AG20443 (cell line): ENCODE measurements at regions not wholly inside any gene's neighbourhood (a gene's known extent, or its start where the extent isn't known, plus 50 kb on each side); places are given as distances from the start of the nearest gene placed in this dataset.
"Not testable (repeated sequence)": the region's sequence is repeated elsewhere in the genome, so short reads cannot be mapped to it uniquely, and the experiment has no call there.

Source experiments
- DNase-seq: peaks from one replicate; pipeline ENCODE4 v3.0.0; 2012; ENCODE audit warnings: low spot score, mixed read lengths

DNA sequence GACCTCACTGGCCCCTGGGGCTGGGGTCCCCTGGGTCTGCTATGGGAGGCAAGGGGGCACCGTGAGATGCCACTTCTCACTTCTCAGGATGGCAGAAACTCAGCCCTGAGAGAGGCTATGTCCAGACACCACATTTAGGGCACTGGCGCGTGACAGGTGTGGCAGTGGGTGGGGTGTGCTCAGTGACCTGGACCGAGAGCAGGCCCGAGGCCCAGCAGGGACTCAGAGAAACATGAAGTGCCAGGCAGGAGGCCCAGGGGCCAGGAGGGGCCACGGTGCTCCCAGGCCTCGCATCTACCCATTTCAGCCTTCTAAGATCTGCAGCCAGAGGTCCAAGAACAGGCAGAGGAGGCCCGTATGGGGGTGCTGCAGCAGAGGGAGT is 214.9 kb upstream of the SGCG start:
- DNase-seq, result not testable (repeated sequence)

DNA sequence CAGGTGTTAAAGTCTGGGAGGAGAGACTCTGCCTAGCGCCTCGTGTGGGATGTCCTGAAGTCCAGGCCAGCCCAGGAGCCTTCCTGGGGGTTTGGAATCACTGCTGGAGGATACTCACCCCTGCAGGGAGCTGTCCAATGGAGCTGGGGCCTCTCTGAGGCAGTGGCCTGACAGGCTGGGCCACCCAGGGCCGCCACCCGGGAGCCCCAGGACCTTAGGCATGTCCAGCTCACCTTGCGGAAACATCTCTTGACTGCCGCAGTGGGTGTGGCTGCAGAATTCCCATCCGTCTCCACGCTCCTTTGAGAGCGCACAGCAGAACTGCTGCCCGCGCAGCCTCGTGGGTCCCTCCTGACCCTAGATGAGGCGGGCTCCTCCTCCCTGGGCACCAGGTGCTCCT is 214.0 kb upstream of the SGCG start:
- DNase-seq, result not testable (repeated sequence)

DNA sequence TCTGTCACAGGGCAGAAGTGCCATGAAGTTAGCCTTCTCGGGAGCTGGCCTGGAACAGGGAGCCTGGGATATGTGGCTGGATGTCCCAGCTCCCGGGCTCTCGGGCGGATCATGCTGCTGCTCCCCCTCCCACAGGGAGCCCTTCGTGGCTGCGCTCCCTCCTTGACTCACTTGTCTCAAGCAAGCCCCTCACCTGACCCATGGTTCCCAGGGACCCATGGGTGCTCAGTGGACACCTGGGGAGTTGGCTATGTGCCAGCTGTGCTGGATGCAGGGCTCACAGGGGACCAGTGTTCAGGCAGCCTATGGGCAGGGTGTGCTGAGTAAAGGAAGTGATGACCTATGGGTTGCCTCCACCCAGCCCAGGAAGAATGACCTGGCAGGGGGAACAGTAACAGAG is 213.1 kb upstream of the SGCG start:
- no peak for DNase-seq

DNA sequence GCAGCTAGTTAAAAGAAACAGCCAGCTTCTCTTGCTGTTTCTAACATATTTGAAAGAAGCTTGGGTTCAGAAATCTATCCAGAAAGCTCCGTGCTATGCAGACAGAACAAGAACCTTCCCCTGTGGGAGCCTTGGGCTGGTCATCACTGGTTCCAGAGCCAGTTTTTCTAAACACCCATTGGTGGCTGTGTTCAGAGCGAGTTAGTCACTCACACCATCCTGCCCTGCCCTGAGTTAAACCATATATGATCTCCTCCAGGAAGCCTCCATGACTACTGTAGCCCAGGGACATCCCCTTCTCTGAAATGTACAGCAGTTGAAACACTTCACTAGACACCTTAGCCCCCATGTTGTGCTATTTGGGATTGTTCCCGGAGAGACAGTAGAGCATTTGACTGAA is 200.8 kb upstream of the SGCG start:
- DNase-seq, result no peak

DNA sequence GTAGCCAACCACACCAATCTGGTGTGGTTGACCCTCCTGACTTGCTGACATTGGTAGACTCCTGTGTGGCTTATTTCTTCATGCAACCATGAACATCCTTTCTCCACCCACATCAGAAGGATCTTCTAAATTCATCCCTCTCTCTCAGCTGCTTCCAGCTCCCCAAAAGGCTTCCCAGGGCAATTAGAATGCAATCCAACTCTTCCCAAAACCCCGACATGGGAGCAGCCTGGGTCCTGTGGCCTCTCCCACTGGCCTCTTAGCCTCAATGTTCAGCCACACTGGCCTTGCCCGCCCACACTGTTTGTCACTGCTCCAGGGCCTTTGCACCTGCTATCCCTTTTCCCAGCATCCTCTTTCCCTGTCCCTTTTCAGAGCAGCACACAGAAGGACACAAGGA is 199.8 kb upstream of the SGCG start:
- DNase-seq, result no peak

DNA sequence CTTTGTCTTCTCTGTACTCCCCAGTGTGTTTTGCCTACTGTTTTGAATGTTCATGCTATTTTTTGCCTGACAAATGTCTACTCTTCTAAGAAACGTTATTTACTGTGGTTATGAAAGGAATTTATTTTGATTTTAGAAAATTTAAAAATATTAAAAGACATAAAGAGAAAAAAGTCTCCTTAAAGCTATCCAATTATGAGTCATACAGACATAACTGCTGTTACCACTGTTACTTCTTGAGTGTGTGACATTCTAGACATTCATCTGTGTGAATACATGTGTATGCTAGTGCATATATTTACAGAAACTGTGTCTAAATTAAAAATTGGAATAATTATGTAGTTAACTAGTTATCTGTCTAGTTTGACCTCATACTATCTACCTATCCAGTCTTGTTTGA is 187.6 kb upstream of the SGCG start:
- DNase-seq, result no peak

DNA sequence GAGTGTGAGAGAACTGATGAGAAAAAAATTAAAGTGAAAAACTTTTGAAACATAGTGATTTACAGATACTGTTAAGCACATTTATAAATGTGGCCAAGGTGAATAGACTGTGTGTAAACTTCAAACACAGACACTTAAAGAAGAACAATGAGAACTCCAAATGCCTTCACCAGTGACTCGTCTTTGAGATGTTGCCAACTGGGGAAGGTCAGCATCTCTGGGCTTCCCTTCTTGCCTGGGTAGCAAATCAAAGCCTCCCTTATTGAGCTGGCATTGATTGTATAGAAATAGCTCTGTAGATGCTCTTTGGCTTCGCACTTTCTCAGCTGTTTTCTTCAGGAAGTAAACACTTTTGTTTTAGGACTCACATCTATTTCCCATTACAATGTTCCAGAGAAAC is 177.3 kb upstream of the SGCG start:
- no peak for DNase-seq

DNA sequence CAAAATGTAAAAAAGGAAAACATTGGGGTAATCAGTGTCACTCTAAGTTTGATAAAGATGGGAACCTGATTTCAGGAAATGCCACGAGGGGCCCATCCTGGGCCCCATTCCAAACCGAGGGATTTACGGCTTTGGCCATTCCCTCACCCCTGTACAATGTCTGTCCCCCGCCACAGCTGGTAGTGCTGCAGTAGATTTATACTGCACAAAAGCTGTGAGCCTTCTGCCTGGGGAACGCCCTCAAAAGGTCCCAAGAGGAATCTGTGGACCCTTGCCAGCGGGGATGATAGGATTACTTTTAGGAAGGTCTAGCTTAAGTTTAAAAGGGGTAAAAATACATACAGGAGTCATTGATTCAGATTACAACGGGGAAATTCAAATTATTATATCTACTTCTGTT is 173.4 kb upstream of the SGCG start:
- no peak for DNase-seq

DNA sequence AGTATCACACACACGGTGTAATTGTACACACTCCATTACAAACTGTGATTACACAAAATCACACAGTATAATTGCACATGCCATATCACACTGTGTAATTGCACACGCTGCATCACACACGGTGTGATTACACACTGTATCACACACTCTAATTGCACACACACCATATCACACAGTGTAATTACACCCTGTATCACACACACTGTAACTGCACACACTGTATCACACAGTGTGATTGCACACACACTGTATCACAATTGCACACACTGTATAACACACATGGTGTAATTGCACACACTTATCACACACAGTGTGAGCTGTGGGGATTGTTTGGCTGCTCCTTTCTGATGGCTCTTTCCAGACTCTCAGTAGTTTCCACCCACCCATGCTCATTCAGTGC is 162.6 kb upstream of the SGCG start:
- no peak for DNase-seq

DNA sequence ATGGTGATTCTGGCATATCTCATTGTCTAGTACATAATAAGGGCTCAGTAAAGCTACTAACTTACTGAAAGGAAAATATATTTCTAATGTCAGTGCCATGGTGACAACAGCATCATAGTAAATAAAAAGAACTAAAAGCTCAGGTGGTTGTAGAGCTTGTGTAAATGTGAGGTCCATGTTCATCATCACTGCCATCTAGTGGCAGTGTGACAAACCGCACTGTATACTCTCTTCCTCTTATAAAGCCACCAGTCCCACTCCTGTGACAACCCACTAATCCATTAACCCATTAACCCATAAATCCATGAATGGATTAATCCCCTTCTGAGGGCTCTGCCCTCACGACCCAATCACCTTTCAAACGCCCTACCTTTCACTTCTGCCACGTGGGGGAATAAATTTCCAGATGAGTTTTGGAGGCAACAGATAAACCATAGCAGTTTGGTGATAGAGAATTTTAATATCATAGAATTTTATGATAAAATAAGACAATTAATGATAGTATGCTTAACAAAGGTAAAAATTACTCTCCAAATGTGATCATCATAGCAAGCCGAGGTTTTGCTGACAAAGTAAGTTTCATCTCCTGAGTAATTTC is 160.4 kb upstream of the SGCG start:
- DNase-seq, result peak; percentile 54

DNA sequence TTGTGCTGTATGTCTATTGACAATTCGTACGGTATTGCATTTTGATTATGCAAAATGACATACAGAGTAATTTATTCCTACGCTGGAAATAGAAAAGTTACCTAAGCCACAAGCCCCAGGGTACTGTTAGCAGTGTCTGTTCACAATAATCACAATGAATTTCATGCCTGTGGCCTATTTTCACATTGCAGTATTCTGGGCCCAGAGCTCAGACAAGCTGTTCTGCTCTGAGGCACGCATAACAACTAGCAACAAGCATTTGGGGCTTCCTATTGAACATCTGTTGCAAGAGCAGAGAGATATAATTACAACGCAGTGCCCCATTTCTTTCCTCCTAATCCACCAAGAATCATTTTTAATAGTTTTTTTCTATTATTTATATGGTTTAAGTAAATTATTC is 158.9 kb upstream of the SGCG start:
- DNase-seq, result no peak

DNA sequence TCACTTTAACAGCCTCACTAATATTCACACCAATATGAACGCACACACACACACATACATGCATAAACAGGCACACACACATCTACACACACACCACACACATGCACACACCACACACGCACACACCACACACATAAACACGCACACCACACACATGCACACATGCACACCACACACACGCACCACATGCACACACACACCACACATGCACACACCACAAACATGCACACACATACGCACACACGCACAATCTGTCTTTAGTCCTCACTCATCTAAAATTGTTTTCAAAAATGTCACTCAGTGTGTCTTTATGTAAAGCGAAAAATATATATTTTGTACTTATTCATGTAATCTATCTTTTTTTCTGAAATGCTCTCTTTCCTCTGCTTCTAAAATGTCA is 158.1 kb upstream of the SGCG start:
- DNase-seq, result no peak

DNA sequence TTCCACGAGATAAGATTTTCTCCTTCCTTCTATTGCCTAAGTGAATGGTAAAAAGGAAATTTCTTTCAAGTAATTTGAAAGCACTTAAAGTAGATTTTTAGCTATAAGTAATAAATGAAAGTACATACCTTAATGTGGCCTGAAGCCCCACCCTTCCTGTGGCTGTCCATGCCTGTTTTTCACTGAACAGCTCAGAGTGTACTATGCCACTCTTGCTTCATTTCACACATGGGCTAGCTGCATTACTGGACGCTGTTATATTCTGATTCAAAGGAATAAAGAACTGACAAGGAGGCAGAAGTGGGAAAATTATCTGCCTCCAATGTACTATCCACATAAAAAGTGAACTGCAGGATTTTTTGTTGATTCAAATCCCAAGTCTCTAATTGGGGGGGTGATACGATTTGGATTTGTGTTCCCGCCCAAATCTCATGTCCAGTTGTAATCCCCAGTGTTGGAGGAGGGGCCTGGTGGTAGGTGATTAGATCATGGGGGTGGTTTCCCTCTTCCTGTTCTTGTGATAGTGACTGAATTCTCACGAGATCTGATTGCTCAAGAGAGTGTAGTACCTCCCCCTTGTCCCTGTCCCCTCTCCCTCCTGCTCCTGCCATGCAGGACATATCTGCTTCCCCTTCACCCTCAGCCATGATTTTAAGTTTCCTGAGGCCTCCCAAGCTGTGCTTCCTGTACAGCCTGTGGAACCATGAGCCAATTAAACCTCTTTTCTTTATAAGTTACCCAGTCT is 154.7 kb upstream of the SGCG start:
- DNase-seq, result no peak

DNA sequence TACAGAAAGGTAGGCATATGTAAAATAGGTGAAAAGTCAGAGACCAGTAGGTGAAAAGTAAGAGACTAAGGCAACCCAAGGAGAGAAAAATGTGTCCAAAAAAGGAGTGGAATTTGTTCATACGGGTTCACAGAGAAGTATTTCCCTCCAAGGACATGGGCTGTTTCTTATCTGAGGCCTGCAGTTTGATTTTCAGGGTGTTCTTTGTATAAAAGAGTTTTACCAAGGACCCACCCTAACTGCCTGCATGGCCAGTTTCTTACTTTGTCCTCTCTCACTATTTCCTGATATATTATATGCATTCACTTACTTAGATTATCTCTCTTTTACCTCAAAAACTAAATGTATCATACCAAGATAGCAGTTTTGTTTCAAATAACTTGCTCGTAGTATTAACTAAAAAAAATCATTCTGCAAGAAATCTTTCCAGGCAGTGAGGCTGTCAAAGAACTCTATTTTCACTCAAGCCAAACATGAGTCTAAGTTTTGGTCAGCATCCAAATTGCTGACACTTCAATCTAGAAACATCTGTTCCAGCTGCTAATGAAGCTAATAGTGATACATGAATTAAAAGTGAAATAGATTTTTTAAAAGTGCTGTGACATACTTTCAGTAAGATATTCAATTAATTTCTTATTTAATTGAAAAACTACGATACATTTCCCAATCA is 141.4 kb upstream of the SGCG start:
- DNase-seq, result no peak

DNA sequence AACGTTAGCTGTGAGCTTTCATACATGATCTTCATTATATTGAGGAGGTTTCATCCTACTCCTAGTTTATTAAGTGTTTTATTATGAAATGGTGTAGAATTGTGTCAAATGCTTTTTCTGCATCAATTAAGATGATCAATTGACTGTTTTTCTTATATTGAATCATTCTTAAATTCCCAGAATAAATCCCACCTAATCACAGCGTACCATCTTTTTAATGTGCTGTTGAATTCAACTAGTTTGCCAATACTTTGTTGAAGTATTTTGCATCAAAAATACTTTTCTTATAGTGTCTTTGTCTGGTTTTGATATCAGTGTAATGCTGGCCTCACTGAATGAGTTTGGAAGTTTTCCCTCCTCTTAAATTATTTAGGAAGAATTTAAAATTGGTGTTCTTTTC is 138.6 kb upstream of the SGCG start:
- no peak for DNase-seq

DNA sequence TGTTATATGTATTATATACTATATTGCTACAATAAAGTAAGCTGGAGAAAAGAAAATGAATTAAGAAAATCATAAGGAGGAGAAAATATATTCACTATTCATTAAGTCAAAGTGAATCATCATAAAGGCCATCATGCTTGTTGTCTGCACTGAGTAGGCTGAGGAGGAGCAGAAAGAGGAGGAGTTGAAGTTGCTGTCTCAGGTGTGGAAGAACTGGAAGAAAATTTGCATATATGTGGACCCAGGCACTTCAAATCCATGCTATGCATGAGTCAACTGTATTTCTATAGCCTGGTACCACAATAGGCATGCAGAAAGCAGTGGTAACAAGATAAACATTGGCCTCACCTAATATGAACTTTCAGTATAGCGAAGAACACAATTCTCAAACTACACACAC is 135.9 kb upstream of the SGCG start:
- no peak for DNase-seq

DNA sequence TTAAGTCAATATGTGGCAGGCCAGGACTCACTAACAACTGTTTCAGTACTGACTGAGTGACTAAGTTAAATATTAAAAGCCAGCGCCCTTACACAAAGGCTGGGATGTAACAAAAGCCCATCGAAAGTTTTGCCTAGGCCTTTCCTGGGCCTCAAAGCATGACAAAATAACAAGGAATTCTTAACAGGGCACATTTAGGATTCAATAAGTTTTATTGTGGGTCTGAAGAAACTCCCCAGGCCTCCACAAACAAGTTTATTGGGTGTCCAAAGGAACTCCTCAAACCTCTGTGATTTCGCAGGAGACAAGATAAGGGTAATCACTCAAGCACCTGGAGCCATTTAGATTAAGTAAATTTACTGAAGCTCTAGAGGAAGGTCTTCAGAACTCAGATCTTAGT is 130.7 kb upstream of the SGCG start:
- DNase-seq, result no peak

DNA sequence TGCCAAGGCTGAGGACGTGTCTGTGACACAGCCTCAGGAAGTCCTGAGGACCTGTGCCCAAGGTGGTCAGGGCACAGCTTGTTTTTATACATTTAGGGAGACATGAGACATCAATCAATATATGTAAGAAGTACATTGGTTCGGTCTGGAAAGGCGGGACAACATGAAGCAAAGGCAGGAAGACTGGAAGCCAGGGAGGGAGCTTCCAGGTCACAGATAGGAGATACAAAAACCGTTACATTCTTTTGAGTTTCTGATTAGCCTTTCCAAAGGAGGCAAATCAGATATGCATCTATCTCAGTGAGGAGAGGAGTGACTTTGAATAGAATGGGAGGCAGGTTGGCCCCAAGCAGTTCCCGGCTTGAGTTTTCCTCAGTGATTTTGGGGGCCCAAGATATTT is 127.1 kb upstream of the SGCG start:
- DNase-seq, result not testable (repeated sequence)

DNA sequence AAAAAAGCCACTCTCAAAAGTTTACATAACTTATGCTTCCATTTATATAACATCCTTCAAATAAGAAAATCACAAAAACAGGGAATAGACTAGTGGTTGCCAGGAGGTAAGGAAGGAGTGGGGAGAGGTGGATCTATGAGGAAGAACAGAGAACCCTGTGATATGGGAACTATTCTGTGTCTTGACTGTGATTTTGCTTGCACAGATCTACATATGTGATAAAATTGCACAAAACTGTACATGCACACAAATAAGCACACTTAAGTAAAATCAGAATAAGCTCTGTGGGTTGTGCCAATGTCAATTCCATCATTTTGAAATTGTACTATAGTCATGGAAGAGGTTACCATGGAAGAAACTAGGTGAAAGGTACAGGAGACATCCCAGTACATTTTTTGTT is 121.6 kb upstream of the SGCG start:
- no peak for DNase-seq

DNA sequence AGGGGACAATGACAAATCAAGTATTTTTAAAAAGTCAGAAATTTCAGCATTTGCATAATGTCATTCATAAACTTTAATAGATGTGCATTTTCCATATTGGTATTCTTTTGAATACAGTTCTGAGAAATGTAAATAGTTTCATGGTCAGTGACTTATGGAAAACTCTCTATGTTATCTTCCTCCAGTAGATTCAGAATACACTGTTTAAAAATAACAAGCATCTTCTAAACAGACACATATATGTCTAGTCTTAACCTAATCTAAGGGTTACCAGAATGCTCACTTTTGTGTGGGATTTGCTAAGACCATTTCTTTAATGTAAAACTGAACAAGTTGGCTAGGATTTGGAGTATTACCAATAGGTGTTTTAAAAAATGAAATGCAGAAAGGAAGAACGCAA is 119.8 kb upstream of the SGCG start:
- DNase-seq, result no peak

DNA sequence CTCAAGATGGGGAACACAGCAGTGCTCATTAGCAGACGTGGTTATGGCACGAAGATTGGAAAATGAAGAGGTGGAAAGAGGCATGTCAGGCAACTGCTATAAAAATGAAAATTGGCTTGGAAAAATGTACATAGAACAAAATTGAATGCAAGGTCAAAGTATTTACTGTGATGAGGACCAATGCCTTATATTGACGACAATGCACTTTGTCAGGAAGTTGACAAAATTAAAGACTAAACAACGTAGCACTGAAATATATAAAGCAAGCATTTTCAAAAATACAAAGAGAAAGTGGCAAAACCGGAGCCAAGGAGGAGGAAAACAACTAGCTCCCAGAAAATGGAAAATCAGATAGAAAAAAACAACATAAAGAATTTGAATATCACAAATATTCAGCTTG is 113.7 kb upstream of the SGCG start:
- no peak for DNase-seq

DNA sequence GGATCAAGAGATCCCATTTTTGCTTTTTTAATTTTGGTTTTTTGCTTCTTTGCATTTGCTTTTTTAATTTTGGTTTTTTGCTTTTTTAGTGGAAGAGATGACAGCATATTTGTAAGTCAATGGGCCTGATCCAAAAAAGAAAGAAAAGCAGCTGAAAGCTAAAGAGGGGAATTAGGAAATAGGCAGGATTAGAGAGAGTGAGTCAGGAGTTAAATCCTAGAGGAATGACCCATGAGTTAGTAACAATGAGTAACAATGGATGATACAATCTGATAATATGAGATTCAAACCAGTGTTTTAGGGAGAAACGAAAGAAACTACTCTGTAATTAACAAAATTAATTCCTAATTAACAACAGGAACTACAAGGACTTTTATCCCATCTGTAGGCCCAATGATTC is 111.2 kb upstream of the SGCG start:
- peak; percentile 84 for DNase-seq

DNA sequence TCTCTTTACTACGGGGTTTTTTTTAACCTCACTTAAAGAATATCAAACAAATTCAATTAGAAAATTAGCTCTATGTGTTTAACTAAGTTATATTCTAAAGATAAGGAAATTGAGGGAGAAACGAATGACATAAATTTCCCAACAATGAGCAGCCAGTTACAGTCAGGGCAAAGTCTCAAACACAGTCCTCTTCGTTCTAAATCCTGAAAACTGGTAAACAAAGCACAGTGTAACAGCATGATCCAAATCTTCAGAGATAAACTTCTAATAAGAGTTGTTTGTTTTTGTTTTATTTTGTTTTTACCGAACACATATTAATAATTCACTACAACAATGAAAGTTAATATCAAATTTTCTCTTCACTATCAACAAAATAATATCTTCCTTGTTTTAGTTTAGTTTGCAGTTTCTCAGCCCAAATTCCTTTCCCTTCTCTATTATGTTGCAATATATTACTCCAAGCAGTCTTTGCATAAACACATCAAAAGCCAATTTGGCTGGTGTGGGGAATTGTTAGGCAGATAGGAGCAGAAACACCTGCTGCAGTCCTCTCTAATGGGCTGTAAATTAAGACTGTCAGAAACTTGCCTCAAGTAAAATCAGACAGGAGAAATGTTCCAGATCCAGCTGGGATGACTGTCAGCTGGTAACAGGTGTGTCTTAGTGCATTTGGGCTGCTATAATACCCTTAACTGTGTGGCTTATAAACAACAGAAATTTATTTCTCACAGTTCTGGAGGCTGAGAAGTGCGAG is 106.5 kb upstream of the SGCG start:
- DNase-seq, result no peak
